Psoas muscle (tissue), 7 donors: ENCODE measurements at regions not wholly inside any gene's neighbourhood (a gene's known extent, or its start where the extent isn't known, plus 50 kb on each side); places are given as distances from the start of the nearest gene placed in this dataset.

Experiments
- ATAC-seq, 4 donors: fragments of 200-7000 bp; cut with Tn5 transposase; one replicate each; pipeline ENCODE4 v1.9.1; 2020; ENCODE audit warnings: moderate library complexity in 3 of 4, mild to moderate bottlenecking in 2 of 4
- DNase-seq, 2 donors: peaks; one replicate each; pipeline ENCODE4 v3.0.0-alpha.2; 2020
- H3K27ac ChIP-seq: fragments of 200-600 bp; one replicate; pipeline ENCODE4 v1.8.0; 2022
- H3K27me3 ChIP-seq, 3 donors: fragments of 200-600 bp in 1 of 3; one replicate each; pipeline versions ENCODE4 v1.6.1 to v1.8.0; 2013 to 2022; ENCODE audit warnings: low read length in 2 of 3, mild to moderate bottlenecking in 2 of 3, moderate library complexity in 1 of 3; ENCODE audit not compliant: insufficient read depth in 3 of 3
- H3K36me3 ChIP-seq, 2 donors: fragments of 200-600 bp in 1 of 2; one replicate each; pipeline versions ENCODE4 v1.6.1 to v1.8.0; 2013 to 2022; ENCODE audit warnings: low read depth in 1 of 2, mild to moderate bottlenecking in 1 of 2, moderate library complexity in 1 of 2; ENCODE audit not compliant: insufficient read depth in 1 of 2
- H3K4me1 ChIP-seq: fragments of 200-600 bp; one replicate; pipeline ENCODE4 v1.8.0; 2022
- H3K4me3 ChIP-seq: fragments of 200-600 bp; one replicate; pipeline ENCODE4 v1.8.0; 2022; ENCODE audit warnings: mild to moderate bottlenecking
- H3K9me3 ChIP-seq: fragments of 200-600 bp; one replicate; pipeline ENCODE4 v1.8.0; 2022
- WGBS, 3 donors: extraction: QIAGEN DNeasy Blood & Tissue Kit; methylation state at CpG; one replicate each; pipeline versions ENCODE4 v1.1.6 to v1.1.7; 2013; 5-methylcytosine and 5-hydroxymethylcytosine counted together
- intact Hi-C, 2 donors: fragments of 100-400 bp; cut with DNase I; formaldehyde crosslinking; loops; one replicate each; pipeline versions ENCODE4 v1.11.0 to v1.14.2; 2022
- TF ChIP-seq, protein P1 (sequence below): fragments of 200-600 bp; IDR thresholded peaks from one replicate; pipeline ENCODE4 v1.8.0; 2022; ENCODE audit warnings: antibody characterized with exemption
- donor health status: healthy with polysubstance abuse.
- donor health status: DM: no; HTN: no; CAD: no; lungs with moderate emphysema.
- donor health status: Bipolar disorder and iron deficiency.
- donor health status: healthy.
- donor health status: DM: yes; HTN: yes; CAD: no.
- donor health status: DM: no; HTN: no; CAD: no.
- donor health status: DM: yes; HTN: yes; CAD: no.

DNA sequence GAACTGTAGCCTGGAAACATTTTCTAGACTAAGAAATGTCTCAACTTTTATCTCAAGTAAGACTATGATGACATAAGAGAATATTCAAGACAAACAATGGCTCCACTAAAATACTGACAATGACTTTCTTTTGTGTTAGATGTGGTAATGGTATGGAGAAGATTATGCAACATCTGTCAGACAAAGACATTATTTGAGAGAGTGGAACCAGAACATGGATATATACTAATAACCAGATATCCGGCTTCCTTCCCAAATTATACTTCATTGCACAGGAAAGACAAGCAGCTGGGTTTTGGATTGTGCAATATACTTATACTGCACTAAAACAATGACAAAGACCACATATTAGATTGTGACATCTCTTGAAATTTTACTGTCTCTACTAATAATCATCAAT lies 290.8 kb upstream of the GIMD1 start:
- Histone ChIP-seq H3K27me3 (no peaks in the 10 kb centered on the region), H3K36me3 (no peaks in the 10 kb centered on the region), H3K4me1 (no peaks in the 10 kb centered on the region), H3K4me3 (no peak overlapping the region), H3K9me3 (no peaks in the 10 kb centered on the region), H3K27ac (no peak overlapping the region)
- DNase-seq (no peak), ATAC-seq (no peak)
- 65 to 70% (median 66%) methylated on average over 1 of the region's 1 CpG for WGBS, 3 donors
- TF ChIP-seq, protein P1, sequence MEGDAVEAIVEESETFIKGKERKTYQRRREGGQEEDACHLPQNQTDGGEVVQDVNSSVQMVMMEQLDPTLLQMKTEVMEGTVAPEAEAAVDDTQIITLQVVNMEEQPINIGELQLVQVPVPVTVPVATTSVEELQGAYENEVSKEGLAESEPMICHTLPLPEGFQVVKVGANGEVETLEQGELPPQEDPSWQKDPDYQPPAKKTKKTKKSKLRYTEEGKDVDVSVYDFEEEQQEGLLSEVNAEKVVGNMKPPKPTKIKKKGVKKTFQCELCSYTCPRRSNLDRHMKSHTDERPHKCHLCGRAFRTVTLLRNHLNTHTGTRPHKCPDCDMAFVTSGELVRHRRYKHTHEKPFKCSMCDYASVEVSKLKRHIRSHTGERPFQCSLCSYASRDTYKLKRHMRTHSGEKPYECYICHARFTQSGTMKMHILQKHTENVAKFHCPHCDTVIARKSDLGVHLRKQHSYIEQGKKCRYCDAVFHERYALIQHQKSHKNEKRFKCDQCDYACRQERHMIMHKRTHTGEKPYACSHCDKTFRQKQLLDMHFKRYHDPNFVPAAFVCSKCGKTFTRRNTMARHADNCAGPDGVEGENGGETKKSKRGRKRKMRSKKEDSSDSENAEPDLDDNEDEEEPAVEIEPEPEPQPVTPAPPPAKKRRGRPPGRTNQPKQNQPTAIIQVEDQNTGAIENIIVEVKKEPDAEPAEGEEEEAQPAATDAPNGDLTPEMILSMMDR = no peak
- intact Hi-C loops = no loop called here

DNA sequence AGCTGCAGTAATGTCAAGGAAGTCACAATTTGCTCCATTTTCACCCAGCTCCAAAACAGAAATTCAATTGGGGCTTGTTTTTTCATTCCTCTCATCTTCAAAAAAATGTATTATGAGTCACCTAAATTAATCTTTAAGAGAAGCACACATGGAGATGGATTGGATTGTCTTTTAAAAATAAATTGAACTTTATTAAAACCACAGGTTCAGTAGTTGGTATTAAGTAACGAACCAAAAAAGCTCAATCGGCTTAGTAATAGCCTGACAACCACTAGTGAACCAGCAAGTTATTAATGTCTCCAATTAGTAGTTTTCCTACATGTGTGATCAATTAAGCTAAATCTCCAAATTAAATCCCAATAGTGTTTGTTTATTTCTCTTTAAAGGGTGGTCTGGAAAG lies 283.5 kb upstream of the GIMD1 start:
- H3K9me3 ChIP-seq = no peaks in the 10 kb centered on the region
- no peak overlapping the region for H3K27ac ChIP-seq
- H3K36me3 ChIP-seq = no peaks in the 10 kb centered on the region
- H3K4me3 ChIP-seq = no peak overlapping the region
- no peaks in the 10 kb centered on the region for H3K4me1 ChIP-seq
- H3K27me3 ChIP-seq = no peaks in the 10 kb centered on the region
- no peak for DNase-seq
- WGBS, 3 donors = 89 to 94% (median 93%) methylated on average over 2 of the region's 2 CpGs
- ATAC-seq = no peak
- TF ChIP-seq, protein P1 = no peak
- intact Hi-C loops = no loop called here

DNA sequence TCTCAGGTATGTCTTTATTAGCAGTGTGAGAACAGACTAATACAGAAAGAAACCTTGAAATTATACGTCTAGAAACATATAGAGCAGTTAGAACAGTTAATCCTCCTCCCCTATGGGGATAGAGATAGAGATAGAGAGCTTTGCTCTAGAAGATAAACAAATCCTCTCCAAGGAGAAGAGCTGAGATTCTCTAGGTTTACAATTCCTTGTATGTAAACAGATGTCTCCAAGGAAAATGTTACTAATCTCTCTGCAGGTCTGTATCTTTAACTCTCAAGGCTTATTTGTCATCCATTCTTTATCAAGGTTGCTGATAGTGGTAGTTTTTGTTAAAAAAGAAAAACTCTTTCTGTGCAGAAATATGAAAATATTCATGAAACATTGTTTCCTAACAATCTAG lies 282.1 kb upstream of the GIMD1 start:
- Histone ChIP-seq H3K27ac (no peak overlapping the region), H3K27me3 (no peaks in the 10 kb centered on the region), H3K9me3 (no peaks in the 10 kb centered on the region), H3K36me3 (no peaks in the 10 kb centered on the region), H3K4me1 (no peaks in the 10 kb centered on the region), H3K4me3 (no peak overlapping the region)
- no peak for ATAC-seq
- intact Hi-C loops = no loop called here
- DNase-seq = no peak
- TF ChIP-seq, protein P1 = no peak
- WGBS, 3 donors = 48 to 58% (median 50%) methylated on average over 1 of the region's 1 CpG

DNA sequence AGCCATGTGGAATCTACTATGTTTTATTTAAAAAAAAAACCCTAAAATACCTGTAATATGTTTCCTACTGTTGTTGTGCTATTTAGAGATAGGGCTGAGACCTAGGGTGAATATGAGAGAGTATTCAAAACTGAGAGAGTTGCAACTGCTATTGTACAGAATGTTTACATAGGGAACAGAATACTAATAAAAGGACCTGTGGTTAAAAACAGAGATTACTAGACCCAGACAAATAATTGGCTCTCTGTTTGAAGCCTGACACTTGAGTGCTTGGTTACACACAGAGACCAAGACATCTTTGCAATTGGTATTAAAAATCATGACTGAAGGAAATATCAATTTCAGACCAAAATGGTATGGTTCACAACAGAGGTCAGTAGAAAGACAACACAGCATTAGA lies 278.9 kb upstream of the GIMD1 start:
- Histone ChIP-seq H3K27ac (no peak overlapping the region), H3K4me1 (no peaks in the 10 kb centered on the region), H3K9me3 (peaks cover 3% of the 10 kb centered on the region), H3K27me3 (no peaks in the 10 kb centered on the region), H3K4me3 (no peak overlapping the region), H3K36me3 (no peaks in the 10 kb centered on the region)
- no peak for DNase-seq
- TF ChIP-seq, protein P1 = no peak
- ATAC-seq = no peak
- intact Hi-C loops = no loop called here

DNA sequence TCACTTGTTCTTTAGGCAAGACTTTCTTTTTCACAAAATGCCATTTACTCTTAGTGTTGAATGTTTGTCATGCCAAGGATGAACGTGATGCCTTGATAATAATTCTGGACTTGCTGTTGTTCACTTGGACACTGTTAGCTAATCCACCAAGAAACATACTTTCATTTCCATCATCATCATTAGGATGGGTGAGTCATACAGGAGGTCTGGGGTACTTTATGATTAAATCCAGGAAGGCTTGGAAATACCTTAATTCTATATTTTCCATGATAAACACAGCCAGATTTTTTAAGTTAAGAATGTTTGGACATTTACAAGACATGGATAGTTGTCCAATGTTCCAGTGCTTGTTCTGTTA lies 260.7 kb upstream of the GIMD1 start:
- no peaks in the 10 kb centered on the region for H3K36me3 ChIP-seq
- H3K4me1 ChIP-seq = no peaks in the 10 kb centered on the region
- DNase-seq (no peak), ATAC-seq (no peak)
- 22 to 33% (median 27%) methylated on average over 1 of the region's 1 CpG for WGBS, 3 donors
- H3K27me3 ChIP-seq = no peaks in the 10 kb centered on the region
- H3K9me3 ChIP-seq = no peaks in the 10 kb centered on the region
- TF ChIP-seq, protein P1 = no peak
- H3K4me3 ChIP-seq = no peak overlapping the region
- intact Hi-C loops = no loop called here
- no peak overlapping the region for H3K27ac ChIP-seq
